ENCODE measurements at regions not wholly inside any gene's neighbourhood (a gene's known extent, or its start where the extent isn't known, plus 50 kb on each side); places are given as distances from the start of the nearest gene placed in this dataset.

DNA sequence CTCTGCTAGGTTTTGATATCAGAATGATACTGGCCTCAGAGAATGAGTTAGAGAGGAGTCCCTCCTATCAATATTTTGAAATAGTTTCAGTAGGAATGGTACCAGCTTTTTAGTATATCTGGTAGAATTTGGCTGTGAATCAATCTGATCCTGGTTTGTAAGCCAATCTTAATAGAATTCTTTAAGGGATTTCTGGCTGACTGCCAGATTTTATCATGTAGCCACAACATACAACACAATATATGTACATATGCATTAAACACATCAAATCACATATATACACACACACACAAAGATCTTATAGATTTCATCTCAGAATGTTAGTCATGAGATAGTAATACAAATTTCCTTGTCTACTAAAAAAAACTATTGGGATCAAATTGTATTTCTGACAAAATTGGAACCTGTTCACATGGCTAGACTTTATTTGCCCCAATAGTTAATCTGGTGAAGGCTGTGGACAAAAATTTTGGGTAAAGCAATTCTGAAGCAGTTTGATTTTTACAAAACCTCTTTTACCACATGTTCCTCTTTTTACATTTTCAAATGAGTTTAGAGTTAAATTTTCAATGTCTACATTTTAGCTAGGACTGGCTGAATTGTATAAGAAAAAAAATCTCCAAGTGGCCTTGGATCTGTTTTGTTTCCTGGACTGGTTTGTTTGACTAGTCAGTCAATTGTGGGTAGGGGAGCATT, 151.7 kb downstream of the FASLG start:
- Histone ChIP-seq H3K4me3 (ENCODE audit: low read length in 2 of 2) (no peak overlapping the region), H3K36me3 (replicated peaks in 1 of 2; ENCODE audit: control insufficient read depth in 2 of 2, insufficient read depth in 2 of 2, low read length in 2 of 2) (no peaks in the 10 kb centered on the region), H2BK12ac (ENCODE audit: low read length) (no peak overlapping the region), H3K79me1 (ENCODE audit: low read depth, low read length) (no peaks in the 10 kb centered on the region), H3K27ac (replicated peaks; ENCODE audit: low read length) (no peak overlapping the region), H3K23ac (ENCODE audit: low read depth, low read length, poor library complexity) (no peak overlapping the region), H3K4me1 (ENCODE audit: control insufficient read depth in 2 of 2, insufficient read depth in 1 of 2, low read depth in 1 of 2, low read length in 2 of 2) (no peaks in the 10 kb centered on the region), H3K4me2 (ENCODE audit: insufficient read depth, low read length, poor library complexity, severe bottlenecking) (no peak overlapping the region), H2AK5ac (ENCODE audit: low read depth, low read length) (no peak overlapping the region), H3K14ac (ENCODE audit: low read length) (no peak overlapping the region), H2BK15ac (ENCODE audit: low read length) (no peak overlapping the region), H3K4ac (ENCODE audit: low read length) (no peak overlapping the region), H4K91ac (ENCODE audit: low read depth, low read length, poor library complexity) (no peak overlapping the region), H2BK5ac (ENCODE audit: low read length) (no peak overlapping the region), H3K9ac (ENCODE audit: low read depth, low read length, poor library complexity) (no peak overlapping the region), H3K9me3 (replicated peaks in 1 of 2; ENCODE audit: control insufficient read depth in 2 of 2, insufficient read depth in 1 of 2, low read depth in 1 of 2, low read length in 2 of 2) (no peaks in the 10 kb centered on the region), H3K18ac (ENCODE audit: low read length) (no peak overlapping the region), H2BK120ac (ENCODE audit: low read depth, low read length) (no peak overlapping the region), H3K27me3 (ENCODE audit: control insufficient read depth in 3 of 3, insufficient read depth in 3 of 3, low read depth in 1 of 3, low read length in 3 of 3) (no peaks in the 10 kb centered on the region), H2AFZ (ENCODE audit: low read length) (no peak overlapping the region), H4K8ac (ENCODE audit: low read depth, low read length) (no peak overlapping the region)
- DNase-seq (ENCODE audit: low spot score) = no peak

DNA sequence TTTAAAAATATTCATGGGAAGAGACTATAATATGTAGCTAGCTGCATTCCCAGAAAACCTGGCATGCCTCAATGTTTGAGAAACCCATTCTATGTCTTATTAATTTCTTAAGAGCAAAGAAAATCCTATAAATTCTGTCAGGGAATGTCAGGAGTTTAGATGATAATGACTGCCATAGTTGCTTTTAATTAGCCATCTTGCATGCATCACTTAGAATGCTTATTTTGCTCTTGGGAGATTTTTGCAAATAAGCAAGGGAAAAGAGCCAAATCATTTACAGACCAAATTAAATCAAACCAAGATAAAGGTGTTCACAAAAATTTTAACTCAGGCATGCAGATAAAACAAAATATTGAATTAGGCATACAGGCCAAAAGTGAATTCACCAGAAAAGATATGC, 152.8 kb downstream of the FASLG start:
- Histone ChIP-seq H3K36me3 (replicated peaks in 1 of 2; ENCODE audit: control insufficient read depth in 2 of 2, insufficient read depth in 2 of 2, low read length in 2 of 2) (no peaks in the 10 kb centered on the region), H3K9ac (ENCODE audit: low read depth, low read length, poor library complexity) (no peak overlapping the region), H3K18ac (ENCODE audit: low read length) (no peak overlapping the region), H3K4me1 (ENCODE audit: control insufficient read depth in 2 of 2, insufficient read depth in 1 of 2, low read depth in 1 of 2, low read length in 2 of 2) (no peaks in the 10 kb centered on the region), H4K8ac (ENCODE audit: low read depth, low read length) (no peak overlapping the region), H3K79me1 (ENCODE audit: low read depth, low read length) (no peaks in the 10 kb centered on the region), H2BK120ac (ENCODE audit: low read depth, low read length) (no peak overlapping the region), H3K4me3 (ENCODE audit: low read length in 2 of 2) (no peak overlapping the region), H4K91ac (ENCODE audit: low read depth, low read length, poor library complexity) (no peak overlapping the region), H2BK12ac (ENCODE audit: low read length) (no peak overlapping the region), H3K4ac (ENCODE audit: low read length) (no peak overlapping the region), H3K27me3 (ENCODE audit: control insufficient read depth in 3 of 3, insufficient read depth in 3 of 3, low read depth in 1 of 3, low read length in 3 of 3) (no peaks in the 10 kb centered on the region), H3K9me3 (replicated peaks in 1 of 2; ENCODE audit: control insufficient read depth in 2 of 2, insufficient read depth in 1 of 2, low read depth in 1 of 2, low read length in 2 of 2) (no peaks in the 10 kb centered on the region), H2AK5ac (ENCODE audit: low read depth, low read length) (no peak overlapping the region), H3K27ac (replicated peaks; ENCODE audit: low read length) (no peak overlapping the region), H3K4me2 (ENCODE audit: insufficient read depth, low read length, poor library complexity, severe bottlenecking) (no peak overlapping the region), H3K23ac (ENCODE audit: low read depth, low read length, poor library complexity) (no peak overlapping the region), H3K14ac (ENCODE audit: low read length) (no peak overlapping the region), H2BK5ac (ENCODE audit: low read length) (no peak overlapping the region), H2AFZ (ENCODE audit: low read length) (no peak overlapping the region), H2BK15ac (ENCODE audit: low read length) (no peak overlapping the region)
- DNase-seq (ENCODE audit: low spot score) = no peak

DNA sequence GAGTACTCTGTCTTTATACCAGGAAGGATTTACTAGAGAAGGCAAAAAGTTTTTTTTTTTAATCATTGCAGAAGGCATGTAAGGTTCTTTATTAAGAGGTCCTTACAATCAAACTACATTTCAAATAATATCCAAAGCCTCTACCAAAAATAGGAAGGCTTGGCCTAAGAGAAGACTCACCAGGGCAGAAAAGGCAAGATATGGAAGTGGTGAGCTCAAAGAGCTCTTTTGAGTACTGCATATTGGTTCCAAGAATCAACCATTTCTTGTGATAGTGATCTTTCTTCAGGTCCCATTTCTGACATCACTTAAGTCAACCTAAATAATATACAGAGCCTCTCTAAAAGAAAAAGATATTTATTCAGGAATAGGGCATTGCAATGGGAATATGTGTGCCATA, 153.2 kb downstream of the FASLG start:
- H3K14ac ChIP-seq (ENCODE audit: low read length) = no peak overlapping the region
- H2BK5ac ChIP-seq (ENCODE audit: low read length) = no peak overlapping the region
- H3K23ac ChIP-seq (ENCODE audit: low read depth, low read length, poor library complexity) = no peak overlapping the region
- H3K4me3 ChIP-seq (ENCODE audit: low read length in 2 of 2) = no peak overlapping the region
- H3K27ac ChIP-seq (replicated peaks; ENCODE audit: low read length) = no peak overlapping the region
- H2BK120ac ChIP-seq (ENCODE audit: low read depth, low read length) = no peak overlapping the region
- H3K4me1 ChIP-seq (ENCODE audit: control insufficient read depth in 2 of 2, insufficient read depth in 1 of 2, low read depth in 1 of 2, low read length in 2 of 2) = no peaks in the 10 kb centered on the region
- no peak overlapping the region for H3K9ac ChIP-seq (ENCODE audit: low read depth, low read length, poor library complexity)
- no peak overlapping the region for H4K91ac ChIP-seq (ENCODE audit: low read depth, low read length, poor library complexity)
- H2AK5ac ChIP-seq (ENCODE audit: low read depth, low read length) = no peak overlapping the region
- no peaks in the 10 kb centered on the region for H3K9me3 ChIP-seq (replicated peaks in 1 of 2; ENCODE audit: control insufficient read depth in 2 of 2, insufficient read depth in 1 of 2, low read depth in 1 of 2, low read length in 2 of 2)
- H3K4me2 ChIP-seq (ENCODE audit: insufficient read depth, low read length, poor library complexity, severe bottlenecking) = no peak overlapping the region
- no peak overlapping the region for H4K8ac ChIP-seq (ENCODE audit: low read depth, low read length)
- no peaks in the 10 kb centered on the region for H3K27me3 ChIP-seq (ENCODE audit: control insufficient read depth in 3 of 3, insufficient read depth in 3 of 3, low read depth in 1 of 3, low read length in 3 of 3)
- H2BK15ac ChIP-seq (ENCODE audit: low read length) = no peak overlapping the region
- no peak overlapping the region for H2BK12ac ChIP-seq (ENCODE audit: low read length)
- no peaks in the 10 kb centered on the region for H3K79me1 ChIP-seq (ENCODE audit: low read depth, low read length)
- H3K4ac ChIP-seq (ENCODE audit: low read length) = no peak overlapping the region
- H2AFZ ChIP-seq (ENCODE audit: low read length) = no peak overlapping the region
- DNase-seq (ENCODE audit: low spot score) = no peak
- no peaks in the 10 kb centered on the region for H3K36me3 ChIP-seq (replicated peaks in 1 of 2; ENCODE audit: control insufficient read depth in 2 of 2, insufficient read depth in 2 of 2, low read length in 2 of 2)
- H3K18ac ChIP-seq (ENCODE audit: low read length) = no peak overlapping the region

DNA sequence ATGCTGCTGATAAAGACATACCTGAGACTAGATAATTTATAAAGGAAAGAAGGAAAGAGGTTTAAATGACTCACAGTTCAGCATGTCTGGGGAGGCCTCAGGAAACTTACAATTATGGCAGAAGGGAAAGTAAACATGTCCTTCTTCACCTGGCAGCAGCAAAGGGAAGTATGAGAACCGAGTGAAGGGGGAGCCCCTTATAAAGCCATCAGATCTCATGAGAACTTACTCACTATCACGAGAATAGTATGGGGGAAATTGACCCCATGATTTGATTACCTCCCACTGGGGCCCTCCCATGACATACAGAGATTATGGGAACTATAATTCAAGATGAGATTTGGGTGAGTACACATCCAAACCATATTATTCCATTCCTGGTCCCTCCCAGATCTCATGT, 154.4 kb downstream of the FASLG start:
- no peaks in the 10 kb centered on the region for H3K4me1 ChIP-seq (ENCODE audit: control insufficient read depth in 2 of 2, insufficient read depth in 1 of 2, low read depth in 1 of 2, low read length in 2 of 2)
- H3K36me3 ChIP-seq (replicated peaks in 1 of 2; ENCODE audit: control insufficient read depth in 2 of 2, insufficient read depth in 2 of 2, low read length in 2 of 2) = no peaks in the 10 kb centered on the region
- H3K27ac ChIP-seq (replicated peaks; ENCODE audit: low read length) = no peak overlapping the region
- no peak overlapping the region for H2BK5ac ChIP-seq (ENCODE audit: low read length)
- no peak overlapping the region for H2BK120ac ChIP-seq (ENCODE audit: low read depth, low read length)
- no peaks in the 10 kb centered on the region for H3K79me1 ChIP-seq (ENCODE audit: low read depth, low read length)
- no peak overlapping the region for H3K23ac ChIP-seq (ENCODE audit: low read depth, low read length, poor library complexity)
- no peak overlapping the region for H3K14ac ChIP-seq (ENCODE audit: low read length)
- H3K27me3 ChIP-seq (ENCODE audit: control insufficient read depth in 3 of 3, insufficient read depth in 3 of 3, low read depth in 1 of 3, low read length in 3 of 3) = no peaks in the 10 kb centered on the region
- no peaks in the 10 kb centered on the region for H3K9me3 ChIP-seq (replicated peaks in 1 of 2; ENCODE audit: control insufficient read depth in 2 of 2, insufficient read depth in 1 of 2, low read depth in 1 of 2, low read length in 2 of 2)
- WGBS, 2 donors (ENCODE audit: extremely low coverage in 2 of 2, insufficient read length in 2 of 2, insufficient replicate concordance in 1 of 2) = no CpG with 5 or more reads among the region's 2 CpGs
- no peak overlapping the region for H3K4me3 ChIP-seq (ENCODE audit: low read length in 2 of 2)
- H2BK15ac ChIP-seq (ENCODE audit: low read length) = no peak overlapping the region
- H2AFZ ChIP-seq (ENCODE audit: low read length) = no peak overlapping the region
- no peak overlapping the region for H4K8ac ChIP-seq (ENCODE audit: low read depth, low read length)
- H2AK5ac ChIP-seq (ENCODE audit: low read depth, low read length) = no peak overlapping the region
- no peak overlapping the region for H3K4ac ChIP-seq (ENCODE audit: low read length)
- H3K9ac ChIP-seq (ENCODE audit: low read depth, low read length, poor library complexity) = no peak overlapping the region
- H3K4me2 ChIP-seq (ENCODE audit: insufficient read depth, low read length, poor library complexity, severe bottlenecking) = no peak overlapping the region
- H4K91ac ChIP-seq (ENCODE audit: low read depth, low read length, poor library complexity) = no peak overlapping the region
- no peak overlapping the region for H2BK12ac ChIP-seq (ENCODE audit: low read length)
- DNase-seq (ENCODE audit: low spot score) = no peak
- no peak overlapping the region for H3K18ac ChIP-seq (ENCODE audit: low read length)
